ENCODE measurements at regions not wholly inside any gene's neighbourhood (a gene's known extent, or its start where the extent isn't known, plus 50 kb on each side); places are given as distances from the start of the nearest gene placed in this dataset.

- DNase-seq = no peak
- H3K9me3 Mint-ChIP-seq = no peaks in the 10 kb centered on the region
- ChIA-PET POLR2A (no interaction called here), CTCF (interaction anchor here (1.0 kb wide), 1 partner anchor 161 kb away, joined by 4 read pairs; no protein-coding TSS in a partner anchor)
- intact Hi-C loops (cut with micrococcal nuclease) = no loop called here
- no peak for ATAC-seq
- no peaks in the 10 kb centered on the region for H3K4me1 Mint-ChIP-seq (ENCODE audit: low read depth)
- no peak overlapping the region for H3K4me3 Mint-ChIP-seq
- H3K27ac Mint-ChIP-seq = no peak overlapping the region
- no peaks in the 10 kb centered on the region for H3K27me3 Mint-ChIP-seq
- no peaks in the 10 kb centered on the region for H3K36me3 Mint-ChIP-seq (ENCODE audit: low read depth)
- TF ChIP-seq CTCF (IDR thresholded peaks at IDR 0.05) = no peak
These were observed 85.4 kb upstream of the RALY start for GRCh38 chr20:33908336-33908735.

GRCh38 chr20:33908868-33909267 lies 84.8 kb upstream of the RALY start:
- ChIA-PET CTCF (no interaction called here), POLR2A (no interaction called here)
- no peaks in the 10 kb centered on the region for H3K9me3 Mint-ChIP-seq

DNA sequence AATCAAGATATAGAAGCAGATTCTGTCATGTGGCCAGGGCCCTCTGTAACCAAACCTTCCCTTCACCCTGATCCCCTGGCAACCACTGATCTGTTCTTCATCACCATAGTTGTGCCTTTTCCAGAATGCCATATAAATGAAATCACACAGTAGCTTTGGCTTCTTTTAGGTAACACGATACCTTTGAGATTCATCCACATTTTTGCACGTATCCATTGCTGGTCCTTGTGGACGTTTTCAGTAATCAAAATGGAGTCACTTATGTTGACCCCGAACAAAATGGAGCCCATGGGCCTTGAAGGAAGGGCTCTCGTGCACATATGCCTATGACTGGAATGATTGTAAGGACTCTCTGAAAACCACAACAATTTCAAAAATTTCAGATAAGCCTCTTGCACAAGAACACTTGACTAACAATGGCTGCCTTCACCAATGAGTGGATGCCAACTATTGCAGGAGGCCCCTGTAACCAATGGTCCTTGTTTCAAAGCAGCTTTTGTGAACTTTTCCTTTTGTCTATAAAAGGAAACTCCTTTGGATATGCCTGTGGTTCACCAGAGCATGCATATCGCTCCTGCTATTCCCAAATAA lies 84.3 kb upstream of the RALY start:
- no peak for ATAC-seq
- H3K27me3 Mint-ChIP-seq = no peaks in the 10 kb centered on the region
- CTCF ChIA-PET = interaction anchor here (0.7 kb wide), 1 partner anchor 165 kb away, joined by 3 read pairs; no protein-coding TSS in a partner anchor

More at GRCh38 chr20:33908868-33909267, 84.8 kb upstream of the RALY start:
- intact Hi-C loops (cut with micrococcal nuclease) = no loop called here
- no peak for TF ChIP-seq CTCF (IDR thresholded peaks at IDR 0.05)
- no peaks in the 10 kb centered on the region for H3K36me3 Mint-ChIP-seq (ENCODE audit: low read depth)
- no peaks in the 10 kb centered on the region for H3K27me3 Mint-ChIP-seq
- no peak overlapping the region for H3K27ac Mint-ChIP-seq
- H3K4me1 Mint-ChIP-seq (ENCODE audit: low read depth) = no peaks in the 10 kb centered on the region
- DNase-seq (no peak), ATAC-seq (no peak)
- no peak overlapping the region for H3K4me3 Mint-ChIP-seq

DNA sequence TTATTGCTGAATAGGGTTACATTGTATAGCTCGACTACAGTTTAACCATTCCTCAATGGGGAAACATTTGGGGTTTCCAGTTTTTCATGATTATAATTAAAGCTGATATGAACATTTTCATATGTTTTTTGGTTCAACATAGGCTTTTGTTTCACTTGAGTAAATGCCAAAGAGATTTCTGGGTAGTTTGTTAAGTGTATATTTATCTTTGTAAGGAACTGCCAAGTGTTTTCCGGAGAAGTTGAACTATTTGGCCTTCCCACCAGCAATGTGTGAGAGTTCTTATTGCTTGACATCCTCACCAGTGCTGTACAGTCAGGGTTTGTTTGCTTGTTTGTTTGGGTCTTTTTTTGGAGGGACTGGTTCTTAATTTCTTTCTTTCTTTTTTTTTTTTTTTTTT lies 83.7 kb upstream of the RALY start:
- H3K27me3 Mint-ChIP-seq = no peaks in the 10 kb centered on the region
- ChIA-PET CTCF (interaction anchor here (1.3 kb wide), 1 partner anchor 23 kb away, joined by 4 read pairs; no protein-coding TSS in a partner anchor), POLR2A (no interaction called here)
- H3K4me3 Mint-ChIP-seq = no peak overlapping the region
- H3K9me3 Mint-ChIP-seq = no peaks in the 10 kb centered on the region
- H3K4me1 Mint-ChIP-seq (ENCODE audit: low read depth) = peaks cover 8% of the 10 kb centered on the region
- no peaks in the 10 kb centered on the region for H3K36me3 Mint-ChIP-seq (ENCODE audit: low read depth)
- DNase-seq (no peak), ATAC-seq (no peak)
- no peak for TF ChIP-seq CTCF (IDR thresholded peaks at IDR 0.05)
- intact Hi-C loops (cut with micrococcal nuclease) = loop anchor here (10.0 kb wide), 1 partner anchor 215 kb away; no protein-coding TSS in a partner anchor
- H3K27ac Mint-ChIP-seq = no peak overlapping the region

More for the DNA sequence above, 84.3 kb upstream of the RALY start:
- intact Hi-C loops (cut with micrococcal nuclease) = no loop called here
- POLR2A ChIA-PET = no interaction called here
- Mint-ChIP-seq H3K4me1 (ENCODE audit: low read depth) (peaks cover 1% of the 10 kb centered on the region), H3K27ac (no peak overlapping the region), H3K9me3 (no peaks in the 10 kb centered on the region), H3K36me3 (ENCODE audit: low read depth) (no peaks in the 10 kb centered on the region), H3K4me3 (no peak overlapping the region)
- DNase-seq = no peak
- no peak for TF ChIP-seq CTCF (IDR thresholded peaks at IDR 0.05)

- peaks cover 14% of the 10 kb centered on the region for H3K4me1 Mint-ChIP-seq (ENCODE audit: low read depth)
- no peak overlapping the region for H3K27ac Mint-ChIP-seq
- ATAC-seq (no peak), DNase-seq (no peak)
- H3K4me3 Mint-ChIP-seq = no peak overlapping the region
- intact Hi-C loops (cut with micrococcal nuclease) = loop anchor here (10.0 kb wide), 1 partner anchor 214 kb away; no protein-coding TSS in a partner anchor
- ChIA-PET POLR2A (no interaction called here), CTCF (interaction anchor here (1.3 kb wide), 2 partner anchors 23 to 111 kb away, joined by 3 to 4 read pairs; no protein-coding TSS in a partner anchor)
- no peaks in the 10 kb centered on the region for H3K9me3 Mint-ChIP-seq
- H3K36me3 Mint-ChIP-seq (ENCODE audit: low read depth) = no peaks in the 10 kb centered on the region
- H3K27me3 Mint-ChIP-seq = no peaks in the 10 kb centered on the region
- TF ChIP-seq CTCF (IDR thresholded peaks at IDR 0.05) = no peak
These were observed 83.0 kb upstream of the RALY start for GRCh38 chr20:33910529-33911327.

Data from activated CD8-positive, alpha-beta T cell treated with anti-CD3 and anti-CD28 coated beads for 36 hours (primary cell).